ENCODE measurements at regions not wholly inside any gene's neighbourhood (a gene's known extent, or its start where the extent isn't known, plus 50 kb on each side); places are given as distances from the start of the nearest gene placed in this dataset.

- peak; percentile 25 for TF ChIP-seq CTCF (IDR thresholded peaks at IDR 0.05; ENCODE audit: extremely low read depth, missing control alignments)
- DNase-seq (ENCODE audit: low spot score), result no peak
Observed at GRCh38 chr2:17171446-17172049, 346.7 kb downstream of the RAD51AP2 start.

GRCh38 chr2:17166506-17166905, 351.7 kb downstream of the RAD51AP2 start:
- DNase-seq (ENCODE audit: low spot score), result no peak
- TF ChIP-seq CTCF (IDR thresholded peaks at IDR 0.05; ENCODE audit: extremely low read depth, missing control alignments), result no peak

- DNase-seq (ENCODE audit: low spot score), result no peak
- TF ChIP-seq CTCF (IDR thresholded peaks at IDR 0.05; ENCODE audit: extremely low read depth, missing control alignments), result no peak
Observed at GRCh38 chr2:17164550-17164949, 353.7 kb downstream of the RAD51AP2 start.

GRCh38 chr2:17163638-17164037, 354.6 kb downstream of the RAD51AP2 start:
- TF ChIP-seq CTCF (IDR thresholded peaks at IDR 0.05; ENCODE audit: extremely low read depth, missing control alignments), result no peak
- no peak for DNase-seq (ENCODE audit: low spot score)

GRCh38 chr2:17162713-17163112, 355.5 kb downstream of the RAD51AP2 start:
- no peak for DNase-seq (ENCODE audit: low spot score)
- TF ChIP-seq CTCF (IDR thresholded peaks at IDR 0.05; ENCODE audit: extremely low read depth, missing control alignments), result no peak

GRCh38 chr2:17160594-17160993, 357.6 kb downstream of the RAD51AP2 start:
- no peak for TF ChIP-seq CTCF (IDR thresholded peaks at IDR 0.05; ENCODE audit: extremely low read depth, missing control alignments)
- no peak for DNase-seq (ENCODE audit: low spot score)

GRCh38 chr2:17156086-17156485, 362.2 kb downstream of the RAD51AP2 start:
- TF ChIP-seq CTCF (IDR thresholded peaks at IDR 0.05; ENCODE audit: extremely low read depth, missing control alignments), result no peak
- DNase-seq (ENCODE audit: low spot score), result no peak

Data from GM20000 (cell line).